Panc1 (cell line): ENCODE measurements at regions not wholly inside any gene's neighbourhood (a gene's known extent, or its start where the extent isn't known, plus 50 kb on each side); places are given as distances from the start of the nearest gene placed in this dataset.
"Not testable (repeated sequence)": the region's sequence is repeated elsewhere in the genome, so short reads cannot be mapped to it uniquely, and the experiment has no call there.

Source experiments
- ATAC-seq: fragments of 200-7000 bp; cut with Tn5 transposase; 2 replicates; pipeline ENCODE4 v1.9.1; 2020; ENCODE audit warnings: mild to moderate bottlenecking, moderate library complexity
- BruUV-seq: library from RNA; stranded (reverse); fragments of 400-500 nt; replicated peaks from 2 replicates; lab custom pipeline; 2021; lab: Mats Ljungman, UMichigan
- CTCF ChIA-PET: fragments of 300-600 bp; sonication (Branson Sonifier 250); formaldehyde crosslinking; loops from one replicate; lab custom pipeline; 2022; ENCODE audit warnings: antibody characterized with exemption; lab: Charles Lee
- POLR2A ChIA-PET: fragments of 300-600 bp; sonication (Branson Sonifier 250); formaldehyde crosslinking; loops from one replicate; lab custom pipeline; 2022; ENCODE audit warnings: antibody characterized with exemption; lab: Charles Lee
- DNase-seq: peaks from one replicate; pipeline ENCODE4 v3.0.0-alpha.2; 2010; ENCODE audit warnings: low read depth, low spot score
- H3K27ac ChIP-seq: 2 replicates; pipeline ENCODE4 v1.5.1; 2011; ENCODE audit warnings: mild to moderate bottlenecking, low read length, inconsistent platforms
- H3K27me3 ChIP-seq: fragments of 200-500 bp; sonication (Bioruptor generic); 2 replicates; pipeline ENCODE4 v1.6.0; 2014; ENCODE audit warnings: low read length, inconsistent platforms; ENCODE audit not compliant: control insufficient read depth, insufficient read depth
- H3K36me3 ChIP-seq: fragments of 200-500 bp; sonication (Bioruptor generic); 2 replicates; pipeline ENCODE4 v1.5.1; 2014; ENCODE audit warnings: inconsistent platforms, mild to moderate bottlenecking, low read length, moderate library complexity; ENCODE audit not compliant: control insufficient read depth, insufficient read depth
- H3K4me1 ChIP-seq: 2 replicates; pipeline ENCODE4 v1.5.1; 2011; ENCODE audit warnings: inconsistent platforms, mild to moderate bottlenecking, low read length, moderate library complexity; ENCODE audit not compliant: control insufficient read depth, insufficient read depth
- H3K4me3 ChIP-seq, 2 experiments: 2 replicates each; pipeline ENCODE4 v1.5.1; 2011 to 2012; ENCODE audit warnings: low read depth in 2 of 2, low read length in 2 of 2, mild to moderate bottlenecking in 2 of 2, inconsistent platforms in 1 of 2, moderate library complexity in 1 of 2
- H3K9me3 ChIP-seq: fragments of 200-500 bp; sonication (Bioruptor generic); 2 replicates; pipeline ENCODE4 v1.5.1; 2014; ENCODE audit warnings: low read depth, mild to moderate bottlenecking, inconsistent platforms, low read length, moderate library complexity; ENCODE audit not compliant: control insufficient read depth, insufficient read depth
- POLR2AphosphoS5 ChIP-seq: IDR thresholded peaks from 2 replicates; pipeline ENCODE4 v1.6.1; 2012; ENCODE audit warnings: mild to moderate bottlenecking, low read depth, low read length, moderate library complexity
- SIN3A ChIP-seq: IDR thresholded peaks from 2 replicates; pipeline ENCODE4 v1.6.1; 2012; ENCODE audit warnings: low read depth, mild to moderate bottlenecking, low read length, moderate library complexity, borderline replicate concordance; ENCODE audit not compliant: insufficient read depth
- TCF7L2 ChIP-seq: IDR thresholded peaks from 2 replicates; pipeline ENCODE4 v1.6.1; 2011; ENCODE audit warnings: mild to moderate bottlenecking, low read depth, low read length, inconsistent platforms
- in situ Hi-C: cut with HindIII; loops from 2 replicates; pipeline ENCODE4 v1.10.0; 2016; ENCODE audit warnings: low sequenced_read_pairs, low pct_unique_long_range_greater_than_20kb
- intact Hi-C: fragments of 100-400 bp; cut with micrococcal nuclease; formaldehyde crosslinking; loops from one replicate; pipeline ENCODE4 v1.10.0; 2022; ENCODE audit not compliant: unreplicated experiment
- TF ChIP-seq, protein P1 (sequence below): fragments of 450-650 bp; IDR thresholded peaks from 2 replicates; pipeline ENCODE4 v1.5.1; 2017; ENCODE audit warnings: mild to moderate bottlenecking
- TF ChIP-seq, protein P2 (sequence below), 2 experiments: IDR thresholded peaks; 2 replicates each; pipeline ENCODE4 v1.6.1; 2011 to 2012; ENCODE audit warnings: low read depth in 2 of 2, control low read depth in 1 of 2, low read length in 1 of 2, mild to moderate bottlenecking in 1 of 2, moderate library complexity in 1 of 2; ENCODE audit not compliant: insufficient read depth in 1 of 2

DNA sequence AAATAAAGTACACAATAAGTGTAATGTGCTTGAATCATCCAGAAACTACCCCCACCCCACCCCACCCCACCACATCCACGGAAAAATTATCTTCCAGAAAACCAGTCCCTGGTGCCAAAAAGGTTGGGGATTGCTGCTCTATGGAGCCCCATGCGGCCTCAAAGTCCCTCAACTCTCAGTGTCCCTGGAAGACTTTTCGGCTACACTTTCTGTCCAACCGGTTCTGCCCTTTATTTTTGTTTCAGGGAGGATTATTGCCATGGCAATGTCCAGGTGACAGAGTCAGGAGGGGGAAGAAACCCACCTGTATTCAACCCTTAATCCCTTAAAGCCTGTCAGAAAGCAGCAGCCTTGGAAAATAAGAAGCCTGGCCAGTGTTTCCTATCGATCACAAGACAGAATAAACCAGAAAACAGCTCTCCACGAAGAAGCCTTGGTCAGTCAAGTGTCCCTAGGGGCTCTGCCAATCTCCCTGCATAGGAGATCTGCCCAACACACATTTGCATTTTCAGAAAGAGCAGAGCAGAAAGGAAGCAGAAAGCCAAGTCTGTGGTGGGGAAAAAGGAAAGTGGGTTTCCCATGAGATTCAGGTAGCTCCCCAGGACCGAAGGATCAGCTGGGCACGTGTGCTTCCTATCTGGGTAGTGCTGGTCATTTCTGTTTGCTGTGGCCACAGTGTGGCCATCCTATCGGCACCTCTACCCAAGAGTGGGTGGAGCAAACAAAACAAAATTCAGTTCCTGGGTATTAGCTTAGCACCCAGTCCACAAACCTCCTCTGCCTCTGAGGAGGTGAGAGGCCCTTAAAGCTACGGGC lies 342.7 kb downstream of the SOX9 start:
- TF ChIP-seq TCF7L2, result no peak
- TF ChIP-seq, protein P1, sequence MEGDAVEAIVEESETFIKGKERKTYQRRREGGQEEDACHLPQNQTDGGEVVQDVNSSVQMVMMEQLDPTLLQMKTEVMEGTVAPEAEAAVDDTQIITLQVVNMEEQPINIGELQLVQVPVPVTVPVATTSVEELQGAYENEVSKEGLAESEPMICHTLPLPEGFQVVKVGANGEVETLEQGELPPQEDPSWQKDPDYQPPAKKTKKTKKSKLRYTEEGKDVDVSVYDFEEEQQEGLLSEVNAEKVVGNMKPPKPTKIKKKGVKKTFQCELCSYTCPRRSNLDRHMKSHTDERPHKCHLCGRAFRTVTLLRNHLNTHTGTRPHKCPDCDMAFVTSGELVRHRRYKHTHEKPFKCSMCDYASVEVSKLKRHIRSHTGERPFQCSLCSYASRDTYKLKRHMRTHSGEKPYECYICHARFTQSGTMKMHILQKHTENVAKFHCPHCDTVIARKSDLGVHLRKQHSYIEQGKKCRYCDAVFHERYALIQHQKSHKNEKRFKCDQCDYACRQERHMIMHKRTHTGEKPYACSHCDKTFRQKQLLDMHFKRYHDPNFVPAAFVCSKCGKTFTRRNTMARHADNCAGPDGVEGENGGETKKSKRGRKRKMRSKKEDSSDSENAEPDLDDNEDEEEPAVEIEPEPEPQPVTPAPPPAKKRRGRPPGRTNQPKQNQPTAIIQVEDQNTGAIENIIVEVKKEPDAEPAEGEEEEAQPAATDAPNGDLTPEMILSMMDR, result no peak
- TF ChIP-seq, protein P2, sequence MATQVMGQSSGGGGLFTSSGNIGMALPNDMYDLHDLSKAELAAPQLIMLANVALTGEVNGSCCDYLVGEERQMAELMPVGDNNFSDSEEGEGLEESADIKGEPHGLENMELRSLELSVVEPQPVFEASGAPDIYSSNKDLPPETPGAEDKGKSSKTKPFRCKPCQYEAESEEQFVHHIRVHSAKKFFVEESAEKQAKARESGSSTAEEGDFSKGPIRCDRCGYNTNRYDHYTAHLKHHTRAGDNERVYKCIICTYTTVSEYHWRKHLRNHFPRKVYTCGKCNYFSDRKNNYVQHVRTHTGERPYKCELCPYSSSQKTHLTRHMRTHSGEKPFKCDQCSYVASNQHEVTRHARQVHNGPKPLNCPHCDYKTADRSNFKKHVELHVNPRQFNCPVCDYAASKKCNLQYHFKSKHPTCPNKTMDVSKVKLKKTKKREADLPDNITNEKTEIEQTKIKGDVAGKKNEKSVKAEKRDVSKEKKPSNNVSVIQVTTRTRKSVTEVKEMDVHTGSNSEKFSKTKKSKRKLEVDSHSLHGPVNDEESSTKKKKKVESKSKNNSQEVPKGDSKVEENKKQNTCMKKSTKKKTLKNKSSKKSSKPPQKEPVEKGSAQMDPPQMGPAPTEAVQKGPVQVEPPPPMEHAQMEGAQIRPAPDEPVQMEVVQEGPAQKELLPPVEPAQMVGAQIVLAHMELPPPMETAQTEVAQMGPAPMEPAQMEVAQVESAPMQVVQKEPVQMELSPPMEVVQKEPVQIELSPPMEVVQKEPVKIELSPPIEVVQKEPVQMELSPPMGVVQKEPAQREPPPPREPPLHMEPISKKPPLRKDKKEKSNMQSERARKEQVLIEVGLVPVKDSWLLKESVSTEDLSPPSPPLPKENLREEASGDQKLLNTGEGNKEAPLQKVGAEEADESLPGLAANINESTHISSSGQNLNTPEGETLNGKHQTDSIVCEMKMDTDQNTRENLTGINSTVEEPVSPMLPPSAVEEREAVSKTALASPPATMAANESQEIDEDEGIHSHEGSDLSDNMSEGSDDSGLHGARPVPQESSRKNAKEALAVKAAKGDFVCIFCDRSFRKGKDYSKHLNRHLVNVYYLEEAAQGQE (IDR thresholded peaks at IDR 0.05; ENCODE audit: insufficient read depth in 1 of 2, low read depth in 2 of 2, low read length in 1 of 2), result no peak
- TF ChIP-seq POLR2AphosphoS5, result no peak
- no peak for TF ChIP-seq SIN3A
- Histone ChIP-seq H3K27ac (peak overlapping the region; percentile 98), H3K27me3 (no peaks in the 10 kb centered on the region), H3K4me1 (peaks cover 98% of the 10 kb centered on the region), H3K36me3 (no peaks in the 10 kb centered on the region), H3K9me3 (no peaks in the 10 kb centered on the region), H3K4me3 (no peak overlapping the region)
- in situ Hi-C loops, result no loop called here
- ChIA-PET POLR2A (interaction anchor here (0.6 to 0.7 kb wide), 2 partner anchors 26 to 338 kb away, joined by 3 to 5 read pairs; no protein-coding TSS in a partner anchor), CTCF (no interaction called here)
- intact Hi-C loops, result loop anchor here (10.0 kb wide), 1 partner anchor 339 kb away; the partner anchor contains the start of gene SOX9
- DNase-seq (no peak), ATAC-seq (no peak)
- no TSS peak for BruUV-seq

DNA sequence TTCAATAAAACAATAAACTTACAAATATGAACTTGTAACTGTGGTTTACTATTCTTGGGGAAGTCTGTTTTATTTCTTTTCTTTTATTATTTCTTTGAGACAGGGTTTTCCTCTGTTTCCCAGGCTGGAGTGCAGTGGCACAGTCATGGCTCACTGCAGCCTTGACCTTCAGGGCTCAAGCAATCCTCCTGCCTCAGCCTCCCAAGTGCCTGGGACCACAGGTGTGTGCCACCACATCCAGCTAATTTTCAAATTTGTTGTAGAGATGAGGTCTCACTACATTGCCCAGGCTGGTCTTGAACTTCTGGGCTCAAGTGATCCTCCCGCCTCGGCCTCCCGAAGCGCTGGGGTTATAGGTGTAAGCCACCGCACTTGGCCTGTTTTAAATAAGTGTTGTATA lies 343.4 kb downstream of the SOX9 start:
- Histone ChIP-seq H3K4me1 (peaks cover 98% of the 10 kb centered on the region), H3K27ac (peak overlapping the region; percentile 98)
- H3K27me3 ChIP-seq, H3K4me3 ChIP-seq, POLR2A ChIA-PET, ATAC-seq, H3K9me3 ChIP-seq, DNase-seq, CTCF ChIA-PET, in situ Hi-C loops, H3K36me3 ChIP-seq, BruUV-seq: not testable (repeated sequence)
- intact Hi-C loops, result loop anchor here (10.0 kb wide), 1 partner anchor 339 kb away; the partner anchor contains the start of gene SOX9
